ENCODE measurements at regions not wholly inside any gene's neighbourhood (a gene's known extent, or its start where the extent isn't known, plus 50 kb on each side); places are given as distances from the start of the nearest gene placed in this dataset.

DNA sequence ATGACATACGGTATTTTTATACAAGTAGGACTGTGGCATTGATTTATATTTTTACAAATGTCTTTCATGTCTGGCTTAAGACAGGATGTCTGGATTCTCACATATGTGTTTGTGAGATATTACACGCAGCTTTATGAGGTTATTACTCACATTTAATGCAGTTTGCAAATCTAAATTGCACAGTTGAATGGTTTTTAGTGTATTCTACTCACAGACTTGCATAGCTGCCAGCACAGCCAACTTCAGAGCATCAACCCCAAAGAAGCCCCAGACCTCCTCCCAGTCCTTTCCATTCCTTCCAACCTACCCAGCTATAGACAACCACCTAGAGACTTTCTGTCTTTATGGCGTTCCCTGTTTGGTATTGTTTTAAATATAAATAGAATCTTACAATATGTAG is 193.8 kb upstream of the SHH start:
- 0 out of 2 replicates have a peak, but pooled peaks cover 3% of the 10 kb centered on the region for H3K27me3 ChIP-seq
- H3K36me3 ChIP-seq: no peaks in the 10 kb centered on the region
- no peak for DNase-seq
- no peak overlapping the region for H3K4me3 ChIP-seq (ENCODE audit: low read depth, low read length)
- H3K4me1 ChIP-seq: no peaks in the 10 kb centered on the region
- H3K9me3 ChIP-seq: no peaks in the 10 kb centered on the region
- TF ChIP-seq, protein P1, sequence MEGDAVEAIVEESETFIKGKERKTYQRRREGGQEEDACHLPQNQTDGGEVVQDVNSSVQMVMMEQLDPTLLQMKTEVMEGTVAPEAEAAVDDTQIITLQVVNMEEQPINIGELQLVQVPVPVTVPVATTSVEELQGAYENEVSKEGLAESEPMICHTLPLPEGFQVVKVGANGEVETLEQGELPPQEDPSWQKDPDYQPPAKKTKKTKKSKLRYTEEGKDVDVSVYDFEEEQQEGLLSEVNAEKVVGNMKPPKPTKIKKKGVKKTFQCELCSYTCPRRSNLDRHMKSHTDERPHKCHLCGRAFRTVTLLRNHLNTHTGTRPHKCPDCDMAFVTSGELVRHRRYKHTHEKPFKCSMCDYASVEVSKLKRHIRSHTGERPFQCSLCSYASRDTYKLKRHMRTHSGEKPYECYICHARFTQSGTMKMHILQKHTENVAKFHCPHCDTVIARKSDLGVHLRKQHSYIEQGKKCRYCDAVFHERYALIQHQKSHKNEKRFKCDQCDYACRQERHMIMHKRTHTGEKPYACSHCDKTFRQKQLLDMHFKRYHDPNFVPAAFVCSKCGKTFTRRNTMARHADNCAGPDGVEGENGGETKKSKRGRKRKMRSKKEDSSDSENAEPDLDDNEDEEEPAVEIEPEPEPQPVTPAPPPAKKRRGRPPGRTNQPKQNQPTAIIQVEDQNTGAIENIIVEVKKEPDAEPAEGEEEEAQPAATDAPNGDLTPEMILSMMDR (IDR thresholded peaks at IDR 0.05; ENCODE audit: low read depth, low read length): no peak

- no peak for DNase-seq
- H3K36me3 ChIP-seq: no peaks in the 10 kb centered on the region
- no peaks in the 10 kb centered on the region for H3K9me3 ChIP-seq
- TF ChIP-seq, protein P1 (IDR thresholded peaks at IDR 0.05; ENCODE audit: low read depth, low read length): no peak
- H3K4me3 ChIP-seq (ENCODE audit: low read depth, low read length): no peak overlapping the region
- no peaks in the 10 kb centered on the region for H3K4me1 ChIP-seq
- 0 out of 2 replicates have a peak, but pooled peaks cover 3% of the 10 kb centered on the region for H3K27me3 ChIP-seq
These were observed 193.0 kb upstream of the SHH start for GRCh38 chr7:156005202-156005691.

DNA sequence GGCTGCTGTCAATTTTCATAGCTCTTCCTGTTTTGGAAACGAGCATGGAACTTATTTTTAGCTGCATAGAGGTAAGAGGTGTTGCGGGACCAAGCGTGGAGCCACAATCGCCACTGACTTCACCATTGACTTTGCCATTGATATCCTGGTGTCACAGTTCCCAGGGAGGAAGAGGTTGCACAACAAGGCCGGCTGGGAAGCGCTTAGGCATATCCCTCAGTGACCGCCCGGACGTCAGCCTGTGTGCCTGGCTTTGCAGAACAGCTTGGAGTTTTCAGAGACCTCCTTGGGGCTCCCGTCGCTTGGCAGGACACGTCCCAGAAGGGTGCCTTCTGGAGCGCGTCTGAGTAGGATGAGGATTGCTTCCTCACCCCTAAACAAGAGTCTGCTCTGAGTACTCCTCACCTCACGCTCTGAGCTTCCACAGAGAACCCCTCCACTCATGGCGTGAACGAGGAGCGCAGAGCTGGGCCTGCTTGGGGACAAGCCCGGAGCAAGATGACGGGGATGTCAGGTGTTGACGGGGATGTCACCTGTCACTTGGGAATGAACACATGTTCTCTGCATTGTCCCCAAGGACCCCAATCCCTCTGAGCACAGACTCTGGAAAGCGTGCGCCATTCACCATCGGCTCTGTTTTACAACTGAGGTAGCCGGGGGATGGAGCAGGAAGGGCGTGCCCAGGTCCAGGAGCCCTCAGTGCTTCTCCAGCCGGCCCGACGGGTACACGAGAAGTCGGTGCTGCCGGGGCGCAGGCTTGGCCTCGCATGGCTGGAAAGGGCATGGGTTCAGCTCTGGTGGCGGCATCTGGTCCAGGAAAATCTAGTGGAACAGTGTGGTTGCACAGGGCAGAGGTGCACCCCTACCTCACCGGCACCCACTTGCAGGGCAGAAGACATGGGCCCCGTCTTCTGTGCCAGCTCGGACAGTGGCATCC is 192.3 kb upstream of the SHH start:
- no peak overlapping the region for H3K4me3 ChIP-seq (ENCODE audit: low read depth, low read length)
- H3K36me3 ChIP-seq: no peaks in the 10 kb centered on the region
- DNase-seq: no peak
- H3K27me3 ChIP-seq: 0 out of 2 replicates have a peak, but pooled peaks cover 3% of the 10 kb centered on the region
- H3K9me3 ChIP-seq: no peaks in the 10 kb centered on the region
- TF ChIP-seq, protein P1 (IDR thresholded peaks at IDR 0.05; ENCODE audit: low read depth, low read length): no peak
- H3K4me1 ChIP-seq: no peaks in the 10 kb centered on the region

DNA sequence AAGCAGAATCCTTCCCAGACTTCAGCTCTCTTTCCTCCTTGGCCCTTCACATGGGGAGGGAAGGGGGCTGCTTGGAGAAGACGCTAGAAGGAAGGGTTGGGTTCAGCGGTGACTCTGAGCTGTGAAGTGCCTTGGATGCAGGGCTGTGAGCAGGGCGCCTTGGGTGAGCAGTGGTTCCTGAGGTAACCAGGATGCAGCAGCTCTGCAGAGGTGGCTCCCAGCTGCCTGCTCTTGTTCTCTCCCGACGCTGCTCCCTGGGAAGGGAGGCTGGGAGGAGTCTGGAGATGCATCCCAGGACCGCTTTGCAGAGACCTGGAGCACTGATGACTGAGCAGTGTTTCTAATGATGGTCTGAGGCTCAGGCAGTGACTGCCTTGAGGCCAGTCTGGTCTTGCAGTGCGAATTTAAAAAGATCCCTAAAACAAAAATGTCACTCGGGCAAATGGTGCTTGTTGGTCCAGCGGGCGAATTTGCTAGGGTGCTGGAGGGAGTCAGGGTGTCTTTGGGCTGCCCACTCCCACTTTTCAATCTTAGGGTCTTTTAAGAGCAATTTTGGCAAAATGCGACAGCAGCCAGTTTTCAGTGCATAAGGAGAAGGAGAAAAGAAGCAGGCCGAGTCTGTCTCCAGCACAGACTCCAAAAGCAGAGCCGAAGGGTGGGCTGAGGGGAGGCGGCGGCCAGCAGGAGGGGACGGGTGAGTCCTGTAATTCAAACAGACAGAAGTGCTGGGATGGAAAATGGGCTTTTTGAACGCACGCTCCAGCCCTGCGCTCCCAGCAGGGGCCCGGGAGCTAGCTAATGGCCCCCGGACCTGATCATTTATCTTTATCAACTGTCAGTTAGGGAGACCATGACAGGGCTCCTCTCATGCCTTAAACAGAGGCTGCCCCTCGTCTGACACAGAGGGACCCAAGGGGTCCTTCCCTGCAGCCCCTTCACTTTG is 191.2 kb upstream of the SHH start:
- no peaks in the 10 kb centered on the region for H3K9me3 ChIP-seq
- DNase-seq: no peak
- H3K4me3 ChIP-seq (ENCODE audit: low read depth, low read length): no peak overlapping the region
- TF ChIP-seq, protein P1 (IDR thresholded peaks at IDR 0.05; ENCODE audit: low read depth, low read length): no peak
- no peaks in the 10 kb centered on the region for H3K36me3 ChIP-seq
- H3K4me1 ChIP-seq: no peaks in the 10 kb centered on the region
- H3K27me3 ChIP-seq: 0 out of 2 replicates have a peak, but pooled peaks cover 3% of the 10 kb centered on the region

- Histone ChIP-seq H3K9me3 (no peaks in the 10 kb centered on the region), H3K36me3 (no peaks in the 10 kb centered on the region), H3K4me3 (ENCODE audit: low read depth, low read length) (no peak overlapping the region), H3K4me1 (no peaks in the 10 kb centered on the region), H3K27me3 (0 out of 2 replicates have a peak, but pooled peaks cover 3% of the 10 kb centered on the region)
- DNase-seq: no peak
- TF ChIP-seq, protein P1 (IDR thresholded peaks at IDR 0.05; ENCODE audit: low read depth, low read length): no peak
These were observed 190.3 kb upstream of the SHH start for GRCh38 chr7:156002362-156003066.
